ENCODE measurements at regions not wholly inside any gene's neighbourhood (a gene's known extent, or its start where the extent isn't known, plus 50 kb on each side); places are given as distances from the start of the nearest gene placed in this dataset.

- TF ChIP-seq CTCF (IDR thresholded peaks at IDR 0.05) (no peak), POLR2A (IDR thresholded peaks at IDR 0.05) (no peak), POLR2AphosphoS5 (IDR thresholded peaks at IDR 0.05) (no peak)
Measured at GRCh38 chr6:154591234-154591633, 80.7 kb upstream of the CNKSR3 start.

Measured in breast epithelium (tissue), 3 donors.